HCT116 (cell line): ENCODE measurements at regions not wholly inside any gene's neighbourhood (a gene's known extent, or its start where the extent isn't known, plus 50 kb on each side); places are given as distances from the start of the nearest gene placed in this dataset.

Experiments used
- ATAC-seq: fragments of 200-7000 bp; cut with Tn5 transposase; 2 replicates; pipeline ENCODE4 v1.9.1; 2020; ENCODE audit warnings: mild to moderate bottlenecking, moderate library complexity
- BruUV-seq: library from RNA; stranded (reverse); fragments of 400-500 nt; replicated peaks from 2 replicates; lab custom pipeline; 2021; lab: Mats Ljungman, UMichigan
- CTCF ChIA-PET: fragments of 300-600 bp; sonication (Branson Sonifier 250); formaldehyde crosslinking; loops from one replicate; lab custom pipeline; 2021; ENCODE audit warnings: antibody characterized with exemption; lab: Charles Lee
- POLR2A ChIA-PET: fragments of 300-600, 350-600 bp; sonication (Branson Sonifier 250); formaldehyde crosslinking; loops from one replicate; lab custom pipeline; 2021; ENCODE audit warnings: antibody characterized with exemption; lab: Charles Lee
- RAD21 ChIA-PET, 2 experiments: fragments of 300-600 bp; sonication (Branson Sonifier 250); formaldehyde crosslinking; loops; one replicate each; lab custom pipeline; 2023; ENCODE audit warnings: low total read pairs in 2 of 2; ENCODE audit not compliant: uncharacterized antibody in 2 of 2, unreplicated experiment in 2 of 2, low non-redundant PET in 1 of 2; lab: Charles Lee
- DNase-seq: peaks from one replicate; pipeline ENCODE4 v3.0.0-alpha.2; 2010; ENCODE audit warnings: low read depth, low spot score
- H2AFZ ChIP-seq: fragments of 200-600 bp; shearing (Covaris generic), sonication (generic); 2 replicates; pipeline ENCODE4 v1.6.1; 2017; ENCODE audit warnings: low read depth, mixed run types, mixed read lengths, antibody characterized with exemption, low read length; ENCODE audit not compliant: poor library complexity, severe bottlenecking
- H3K27ac ChIP-seq: 2 replicates; pipeline ENCODE4 v1.5.1; 2012; ENCODE audit warnings: low read depth, low read length
- H3K27me3 ChIP-seq: fragments of 200-600 bp; sonication (generic); 2 replicates; pipeline ENCODE4 v1.6.1; 2016; ENCODE audit warnings: mixed run types, low read length, mixed read lengths; ENCODE audit not compliant: insufficient read depth
- H3K36me3 ChIP-seq, 2 experiments: fragments of 200-500 bp in 1 of 2; fragments of 200-600 bp in 1 of 2; sonication (Bioruptor generic) in 1 of 2; sonication (generic) in 1 of 2; 2 replicates each; pipeline versions ENCODE4 v1.5.1 to v1.6.1; 2014 to 2016; ENCODE audit warnings: low read length in 2 of 2, inconsistent platforms in 1 of 2, mixed read lengths in 1 of 2, mixed run types in 1 of 2; ENCODE audit not compliant: insufficient read depth in 2 of 2, control insufficient read depth in 1 of 2
- H3K4me1 ChIP-seq, 2 experiments: fragments of 200-600 bp in 1 of 2; sonication (generic) in 1 of 2; 2 replicates each; pipeline versions ENCODE4 v1.5.1 to v1.6.1; 2012 to 2017; ENCODE audit warnings: low read length in 2 of 2, inconsistent platforms in 1 of 2, mild to moderate bottlenecking in 1 of 2, mixed read lengths in 1 of 2, mixed run types in 1 of 2, moderate library complexity in 1 of 2; ENCODE audit not compliant: insufficient read depth in 2 of 2, control insufficient read depth in 1 of 2
- H3K4me2 ChIP-seq: fragments of 200-600 bp; sonication (generic); 2 replicates; pipeline ENCODE4 v1.6.1; 2017; ENCODE audit warnings: mixed run types, low read length, mixed read lengths
- H3K4me3 ChIP-seq, 2 experiments: fragments of 200-600 bp in 1 of 2; sonication (generic) in 1 of 2; replicated peaks in 1 of 2; 2 replicates each; pipeline ENCODE4 v1.5.1; 2011 to 2016; ENCODE audit warnings: low read length in 2 of 2, control low read depth in 1 of 2, low read depth in 1 of 2, mild to moderate bottlenecking in 1 of 2, mixed read lengths in 1 of 2, mixed run types in 1 of 2
- H3K79me2 ChIP-seq: fragments of 200-600 bp; sonication (generic); 2 replicates; pipeline ENCODE4 v1.6.1; 2017; ENCODE audit warnings: mild to moderate bottlenecking, mixed run types, low read length, moderate library complexity, mixed read lengths; ENCODE audit not compliant: insufficient read depth
- H3K9ac ChIP-seq: fragments of 200-600 bp; sonication (generic); 2 replicates; pipeline ENCODE4 v1.6.1; 2016; ENCODE audit warnings: low read length, mixed read lengths
- H3K9me2 ChIP-seq: fragments of 200-600 bp; sonication (generic), shearing (Covaris generic); 2 replicates; pipeline ENCODE4 v1.6.1; 2017; ENCODE audit warnings: mixed run types, mild to moderate bottlenecking, moderate library complexity; ENCODE audit not compliant: insufficient read depth
- H3K9me3 ChIP-seq, 2 experiments: fragments of 200-500 bp in 1 of 2; fragments of 200-600 bp in 1 of 2; sonication (Bioruptor generic) in 1 of 2; sonication (generic) in 1 of 2; 2 replicates each; pipeline ENCODE4 v1.6.1; 2014 to 2017; ENCODE audit warnings: low read length in 2 of 2, mixed read lengths in 2 of 2, inconsistent platforms in 1 of 2, low read depth in 1 of 2, mild to moderate bottlenecking in 1 of 2, mixed run types in 1 of 2, moderate library complexity in 1 of 2; ENCODE audit not compliant: control insufficient read depth in 1 of 2, insufficient read depth in 1 of 2
- H4K20me1 ChIP-seq: fragments of 200-600 bp; sonication (generic), shearing (Covaris generic); 2 replicates; pipeline ENCODE4 v1.6.1; 2017; ENCODE audit warnings: mixed run types, mild to moderate bottlenecking, moderate library complexity; ENCODE audit not compliant: insufficient read depth
- EGR1 ChIP-seq: IDR thresholded peaks from 2 replicates; pipeline ENCODE4 v1.6.1; 2012; ENCODE audit warnings: low read depth
- ELF1 ChIP-seq: IDR thresholded peaks from 2 replicates; pipeline ENCODE4 v1.6.1; 2012; ENCODE audit warnings: low read depth, borderline replicate concordance
- FOSL1 ChIP-seq: IDR thresholded peaks from 2 replicates; pipeline ENCODE4 v1.6.1; 2012; ENCODE audit warnings: low read depth
- JUND ChIP-seq: IDR thresholded peaks from 2 replicates; pipeline ENCODE4 v1.6.1; 2012
- POLR2A ChIP-seq: IDR thresholded peaks from 2 replicates; pipeline ENCODE4 v1.7.0; 2011; ENCODE audit warnings: borderline replicate concordance; ENCODE audit not compliant: insufficient read depth, insufficient read length; ENCODE audit errors: extremely low read depth
- POLR2AphosphoS5 ChIP-seq: IDR thresholded peaks from 2 replicates; pipeline ENCODE4 v1.6.1; 2011; ENCODE audit warnings: mild to moderate bottlenecking, low read depth, low read length, moderate library complexity
- RAD21 ChIP-seq: IDR thresholded peaks from 2 replicates; pipeline ENCODE4 v1.6.1; 2012; ENCODE audit warnings: low read depth, mild to moderate bottlenecking
- SIN3A ChIP-seq: IDR thresholded peaks from 2 replicates; pipeline ENCODE4 v1.6.1; 2012; ENCODE audit warnings: low read depth
- SRF ChIP-seq: IDR thresholded peaks from 2 replicates; pipeline ENCODE4 v1.6.1; 2012; ENCODE audit warnings: low read depth
- TCF7L2 ChIP-seq: IDR thresholded peaks from 2 replicates; pipeline ENCODE4 v1.7.0; 2011; ENCODE audit warnings: borderline replicate concordance, inconsistent platforms; ENCODE audit not compliant: insufficient read depth, insufficient read length; ENCODE audit errors: extremely low read depth
- YY1 ChIP-seq: IDR thresholded peaks from 2 replicates; pipeline ENCODE4 v1.6.1; 2011; ENCODE audit warnings: low read length, low read depth, moderate library complexity, mild to moderate bottlenecking; ENCODE audit not compliant: insufficient replicate concordance; ENCODE audit errors: extremely low read depth
- ZFX ChIP-seq: fragments of 450-650 bp; IDR thresholded peaks from 2 replicates; pipeline ENCODE4 v1.6.1; 2017
- ZNF274 ChIP-seq: fragments of 200-500 bp; sonication (Bioruptor generic); IDR thresholded peaks from 2 replicates; pipeline ENCODE4 v1.6.1; 2014; ENCODE audit warnings: mild to moderate bottlenecking, low read depth, low read length, inconsistent platforms
- intact Hi-C: fragments of 100-400 bp; cut with micrococcal nuclease; formaldehyde crosslinking; loops from 2 replicates; pipeline ENCODE4 v1.10.0; 2022
- TF ChIP-seq, protein P1 (sequence below), 3 experiments: fragments of 200-600 bp in 1 of 3; sonication (generic) in 1 of 3; IDR thresholded peaks in 2 of 3; conservative IDR thresholded peaks in 1 of 3; 2 replicates each; pipeline ENCODE4 v1.5.1; 2012 to 2017; ENCODE audit warnings: low read depth in 2 of 3, low read length in 2 of 3, antibody characterized with exemption in 1 of 3, borderline replicate concordance in 1 of 3, control low read depth in 1 of 3, mild to moderate bottlenecking in 1 of 3, mixed read lengths in 1 of 3, mixed run types in 1 of 3, moderate library complexity in 1 of 3; ENCODE audit not compliant: insufficient read depth in 1 of 3
- TF ChIP-seq, protein P2 (sequence below): IDR thresholded peaks from 2 replicates; pipeline ENCODE4 v1.6.1; 2012
- TF ChIP-seq, protein P3 (sequence below): IDR thresholded peaks from 2 replicates; pipeline ENCODE4 v1.6.1; 2012
- TF ChIP-seq, protein P4 (sequence below): IDR thresholded peaks from 2 replicates; pipeline ENCODE4 v1.6.1; 2012; ENCODE audit warnings: low read depth

DNA sequence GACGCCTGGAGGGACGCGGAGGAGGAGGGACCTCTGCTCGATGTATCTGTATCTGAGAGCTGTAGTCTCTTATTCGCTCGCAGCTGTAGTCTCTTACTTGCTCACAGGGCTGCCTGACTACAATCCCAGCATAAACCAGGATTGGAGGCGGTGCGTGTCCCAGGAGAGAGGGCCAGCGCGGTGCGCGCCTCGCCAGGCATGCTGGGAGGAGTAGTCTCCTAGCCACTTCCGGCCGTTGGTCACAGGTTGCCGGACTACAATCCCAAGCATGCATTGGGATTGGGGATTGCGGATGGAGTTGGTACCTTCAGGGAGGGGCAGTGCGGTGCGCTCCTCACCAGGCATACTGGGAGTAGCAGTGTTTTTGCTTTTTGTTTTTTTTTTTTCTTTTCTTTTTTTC lies 421.7 kb upstream of the NUPR2 start:
- H3K9ac ChIP-seq = no peak overlapping the region
- no peaks in the 10 kb centered on the region for H3K4me1 ChIP-seq
- DNase-seq = no peak
- H4K20me1 ChIP-seq = no peaks in the 10 kb centered on the region
- intact Hi-C loops = no loop called here
- ChIA-PET RAD21 (no interaction called here), POLR2A (no interaction called here), CTCF (no interaction called here)
- no peaks in the 10 kb centered on the region for H3K79me2 ChIP-seq
- H3K9me2 ChIP-seq = no peaks in the 10 kb centered on the region
- no TSS peak for BruUV-seq
- no peak overlapping the region for H3K4me2 ChIP-seq
- peaks cover 8 to 23% of the 10 kb centered on the region in 2 experiments; a peak in 2 of 4 replicates for H3K9me3 ChIP-seq
- no peak overlapping the region for H3K4me3 ChIP-seq
- no peak overlapping the region for H2AFZ ChIP-seq
- no peak for ATAC-seq
- no peaks in the 10 kb centered on the region for H3K36me3 ChIP-seq
- TF ChIP-seq POLR2AphosphoS5 (no peak), FOSL1 (no peak)
- TF ChIP-seq, protein P1, sequence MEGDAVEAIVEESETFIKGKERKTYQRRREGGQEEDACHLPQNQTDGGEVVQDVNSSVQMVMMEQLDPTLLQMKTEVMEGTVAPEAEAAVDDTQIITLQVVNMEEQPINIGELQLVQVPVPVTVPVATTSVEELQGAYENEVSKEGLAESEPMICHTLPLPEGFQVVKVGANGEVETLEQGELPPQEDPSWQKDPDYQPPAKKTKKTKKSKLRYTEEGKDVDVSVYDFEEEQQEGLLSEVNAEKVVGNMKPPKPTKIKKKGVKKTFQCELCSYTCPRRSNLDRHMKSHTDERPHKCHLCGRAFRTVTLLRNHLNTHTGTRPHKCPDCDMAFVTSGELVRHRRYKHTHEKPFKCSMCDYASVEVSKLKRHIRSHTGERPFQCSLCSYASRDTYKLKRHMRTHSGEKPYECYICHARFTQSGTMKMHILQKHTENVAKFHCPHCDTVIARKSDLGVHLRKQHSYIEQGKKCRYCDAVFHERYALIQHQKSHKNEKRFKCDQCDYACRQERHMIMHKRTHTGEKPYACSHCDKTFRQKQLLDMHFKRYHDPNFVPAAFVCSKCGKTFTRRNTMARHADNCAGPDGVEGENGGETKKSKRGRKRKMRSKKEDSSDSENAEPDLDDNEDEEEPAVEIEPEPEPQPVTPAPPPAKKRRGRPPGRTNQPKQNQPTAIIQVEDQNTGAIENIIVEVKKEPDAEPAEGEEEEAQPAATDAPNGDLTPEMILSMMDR (IDR thresholded peaks at IDR 0.05 in 2 of 3, conservative IDR thresholded peaks at IDR 0.05 in 1 of 3; ENCODE audit: borderline replicate concordance in 1 of 3, insufficient read depth in 1 of 3, low read depth in 2 of 3, low read length in 2 of 3) = no peak
- no peaks in the 10 kb centered on the region for H3K27me3 ChIP-seq
- H3K27ac ChIP-seq = no peak overlapping the region

DNA sequence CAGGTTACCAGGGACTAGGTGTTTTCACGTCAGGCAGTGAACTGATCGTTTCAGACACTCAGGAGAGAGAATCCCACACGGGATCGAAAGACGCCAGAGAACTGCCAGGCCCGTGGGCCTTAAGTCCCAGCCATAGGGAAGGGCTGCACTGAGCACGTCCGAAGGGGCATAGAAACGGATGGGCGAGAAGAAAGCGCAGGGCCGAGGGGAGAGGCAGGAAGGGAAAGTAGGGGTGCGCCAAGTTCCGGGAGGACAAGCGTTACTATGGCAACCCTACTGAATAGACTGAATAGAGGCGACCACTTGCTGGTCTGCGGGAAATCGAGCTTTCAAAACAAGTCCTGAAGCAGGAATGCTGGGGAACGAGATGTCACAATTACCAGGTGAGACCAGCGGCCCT lies 421.3 kb upstream of the NUPR2 start:
- Histone ChIP-seq H3K27ac (no peak overlapping the region), H3K4me2 (no peak overlapping the region)
- RAD21 ChIA-PET = no interaction called here
- no peak for TF ChIP-seq TCF7L2
- TF ChIP-seq RAD21 = no peak
- no peak for TF ChIP-seq POLR2AphosphoS5
- TF ChIP-seq ZFX = no peak
- TF ChIP-seq SRF = no peak
- TF ChIP-seq ELF1 = no peak
- no peak for TF ChIP-seq ZNF274
- TF ChIP-seq, protein P2, sequence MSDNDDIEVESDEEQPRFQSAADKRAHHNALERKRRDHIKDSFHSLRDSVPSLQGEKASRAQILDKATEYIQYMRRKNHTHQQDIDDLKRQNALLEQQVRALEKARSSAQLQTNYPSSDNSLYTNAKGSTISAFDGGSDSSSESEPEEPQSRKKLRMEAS = no peak
- no peak for TF ChIP-seq FOSL1
- no peak for TF ChIP-seq YY1
- TF ChIP-seq, protein P3, sequence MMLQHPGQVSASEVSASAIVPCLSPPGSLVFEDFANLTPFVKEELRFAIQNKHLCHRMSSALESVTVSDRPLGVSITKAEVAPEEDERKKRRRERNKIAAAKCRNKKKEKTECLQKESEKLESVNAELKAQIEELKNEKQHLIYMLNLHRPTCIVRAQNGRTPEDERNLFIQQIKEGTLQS = no peak
- TF ChIP-seq JUND = no peak
- TF ChIP-seq, protein P4, sequence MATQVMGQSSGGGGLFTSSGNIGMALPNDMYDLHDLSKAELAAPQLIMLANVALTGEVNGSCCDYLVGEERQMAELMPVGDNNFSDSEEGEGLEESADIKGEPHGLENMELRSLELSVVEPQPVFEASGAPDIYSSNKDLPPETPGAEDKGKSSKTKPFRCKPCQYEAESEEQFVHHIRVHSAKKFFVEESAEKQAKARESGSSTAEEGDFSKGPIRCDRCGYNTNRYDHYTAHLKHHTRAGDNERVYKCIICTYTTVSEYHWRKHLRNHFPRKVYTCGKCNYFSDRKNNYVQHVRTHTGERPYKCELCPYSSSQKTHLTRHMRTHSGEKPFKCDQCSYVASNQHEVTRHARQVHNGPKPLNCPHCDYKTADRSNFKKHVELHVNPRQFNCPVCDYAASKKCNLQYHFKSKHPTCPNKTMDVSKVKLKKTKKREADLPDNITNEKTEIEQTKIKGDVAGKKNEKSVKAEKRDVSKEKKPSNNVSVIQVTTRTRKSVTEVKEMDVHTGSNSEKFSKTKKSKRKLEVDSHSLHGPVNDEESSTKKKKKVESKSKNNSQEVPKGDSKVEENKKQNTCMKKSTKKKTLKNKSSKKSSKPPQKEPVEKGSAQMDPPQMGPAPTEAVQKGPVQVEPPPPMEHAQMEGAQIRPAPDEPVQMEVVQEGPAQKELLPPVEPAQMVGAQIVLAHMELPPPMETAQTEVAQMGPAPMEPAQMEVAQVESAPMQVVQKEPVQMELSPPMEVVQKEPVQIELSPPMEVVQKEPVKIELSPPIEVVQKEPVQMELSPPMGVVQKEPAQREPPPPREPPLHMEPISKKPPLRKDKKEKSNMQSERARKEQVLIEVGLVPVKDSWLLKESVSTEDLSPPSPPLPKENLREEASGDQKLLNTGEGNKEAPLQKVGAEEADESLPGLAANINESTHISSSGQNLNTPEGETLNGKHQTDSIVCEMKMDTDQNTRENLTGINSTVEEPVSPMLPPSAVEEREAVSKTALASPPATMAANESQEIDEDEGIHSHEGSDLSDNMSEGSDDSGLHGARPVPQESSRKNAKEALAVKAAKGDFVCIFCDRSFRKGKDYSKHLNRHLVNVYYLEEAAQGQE = no peak
- TF ChIP-seq SIN3A = no peak
- no peak for TF ChIP-seq EGR1
- no peak for TF ChIP-seq POLR2A

More for the DNA sequence above, 421.3 kb upstream of the NUPR2 start:
- no peak overlapping the region for H3K4me3 ChIP-seq
- CTCF ChIA-PET = no interaction called here
- no peaks in the 10 kb centered on the region for H3K79me2 ChIP-seq
- no peaks in the 10 kb centered on the region for H3K9me2 ChIP-seq
- no peaks in the 10 kb centered on the region for H4K20me1 ChIP-seq
- H3K27me3 ChIP-seq = no peaks in the 10 kb centered on the region
- no TSS peak for BruUV-seq
- H3K4me1 ChIP-seq = no peaks in the 10 kb centered on the region
- no peak overlapping the region for H3K9ac ChIP-seq
- DNase-seq = no peak
- no peak overlapping the region for H2AFZ ChIP-seq
- H3K9me3 ChIP-seq = peaks cover 8 to 20% of the 10 kb centered on the region in 2 experiments; a peak in 2 of 4 replicates
- intact Hi-C loops = no loop called here
- POLR2A ChIA-PET = no interaction called here
- no peak for ATAC-seq
- H3K36me3 ChIP-seq = no peaks in the 10 kb centered on the region
